Lung (tissue), 11 donors: ENCODE measurements at regions not wholly inside any gene's neighbourhood (a gene's known extent, or its start where the extent isn't known, plus 50 kb on each side); places are given as distances from the start of the nearest gene placed in this dataset.
A peak's percentile ranks its signal among the peaks of the same experiment; 100 is the strongest.

Experiments
- ATAC-seq: fragments of 200-7000 bp; cut with Tn5 transposase; one replicate; pipeline ENCODE4 v1.9.1; 2020; ENCODE audit warnings: moderate number of reproducible peaks; ENCODE audit not compliant: insufficient read depth, low FRiP score
- DNase-seq, 3 donors: peaks; one replicate each; pipeline ENCODE4 v3.0.0-alpha.2; 2013 to 2017
- H3K27ac ChIP-seq, 2 donors: one replicate each; pipeline ENCODE4 v1.5.1; 2013; ENCODE audit warnings: mild to moderate bottlenecking in 2 of 2, moderate library complexity in 2 of 2, control low read depth in 1 of 2, inconsistent platforms in 1 of 2, low read depth in 1 of 2, low read length in 1 of 2
- H3K27me3 ChIP-seq, 3 donors: one replicate each; pipeline ENCODE4 v1.5.1; 2013; ENCODE audit warnings: low read length in 2 of 3; ENCODE audit not compliant: control insufficient read depth in 3 of 3, insufficient read depth in 3 of 3
- H3K36me3 ChIP-seq, 4 donors: one replicate each; pipeline ENCODE4 v1.5.1; 2013; ENCODE audit warnings: low read length in 4 of 4, mild to moderate bottlenecking in 1 of 4, moderate library complexity in 1 of 4; ENCODE audit not compliant: control insufficient read depth in 4 of 4, insufficient read depth in 4 of 4
- H3K4me1 ChIP-seq, 5 donors: one replicate each; pipeline ENCODE4 v1.5.1; 2013; ENCODE audit warnings: low read length in 5 of 5, mild to moderate bottlenecking in 2 of 5, moderate library complexity in 1 of 5; ENCODE audit not compliant: control insufficient read depth in 5 of 5, insufficient read depth in 5 of 5
- H3K4me3 ChIP-seq: one replicate; pipeline ENCODE4 v1.5.1; 2013; ENCODE audit warnings: mild to moderate bottlenecking, control low read depth, moderate library complexity
- H3K9ac ChIP-seq, 2 donors: one replicate each; pipeline ENCODE4 v1.5.1; 2013; ENCODE audit warnings: low read length in 2 of 2, control low read depth in 1 of 2; ENCODE audit not compliant: insufficient read depth in 1 of 2
- H3K9me3 ChIP-seq, 4 donors: one replicate each; pipeline ENCODE4 v1.5.1; 2013; ENCODE audit warnings: low read length in 3 of 4, mild to moderate bottlenecking in 1 of 4, moderate library complexity in 1 of 4; ENCODE audit not compliant: control insufficient read depth in 4 of 4, insufficient read depth in 3 of 4
- CTCF ChIP-seq: IDR thresholded peaks from 2 replicates; pipeline ENCODE4 v1.5.1; 2012; ENCODE audit warnings: mild to moderate bottlenecking; ENCODE audit errors: control extremely low read depth, extremely low read depth
- WGBS, 2 donors: extraction: QIAGEN DNeasy Blood & Tissue Kit; methylation state at CpG; one replicate each; pipeline ENCODE4 v1.1.7; 2013; 5-methylcytosine and 5-hydroxymethylcytosine counted together
- donor health status: control.
- donor health status: control.
- donor health status: Bipolar disorder and iron deficiency.
- donor health status: healthy.
- donor health status: DM: yes; HTN: yes; CAD: no.

GRCh38 chr2:19800796-19801195 is 101.0 kb downstream of the TTC32 start:
- WGBS, 2 donors = 94 to 96% methylated on average over 5 of the region's 5 CpGs
- H3K36me3 ChIP-seq = no peaks in the 10 kb centered on the region
- ATAC-seq (no peak), DNase-seq (no peak)
- no peak overlapping the region for H3K4me3 ChIP-seq
- H3K4me1 ChIP-seq = peaks cover 0 to 7% (median 0%) of the 10 kb centered on the region in 5 donors
- H3K9me3 ChIP-seq = no peaks in the 10 kb centered on the region
- no peaks in the 10 kb centered on the region for H3K27me3 ChIP-seq
- peak overlapping the region in 1 of 2 donors; percentile 25 for H3K27ac ChIP-seq
- no peak for TF ChIP-seq CTCF
- no peak overlapping the region for H3K9ac ChIP-seq

GRCh38 chr2:19799881-19800780 is 101.7 kb downstream of the TTC32 start:
- ATAC-seq = no peak

GRCh38 chr2:19797871-19798270 is 103.9 kb downstream of the TTC32 start:
- Histone ChIP-seq H3K36me3 (no peaks in the 10 kb centered on the region), H3K9ac (no peak overlapping the region), H3K9me3 (no peaks in the 10 kb centered on the region), H3K4me1 (peaks cover 0 to 9% (median 0%) of the 10 kb centered on the region in 5 donors), H3K4me3 (no peak overlapping the region), H3K27me3 (no peaks in the 10 kb centered on the region), H3K27ac (no peak overlapping the region)
- 69 to 75% methylated on average over 4 of the region's 4 CpGs for WGBS, 2 donors
- no peak for TF ChIP-seq CTCF
- ATAC-seq (no peak), DNase-seq (no peak)

More at GRCh38 chr2:19799881-19800780, 101.7 kb downstream of the TTC32 start:
- no peaks in the 10 kb centered on the region for H3K36me3 ChIP-seq
- 79 to 84% methylated on average over 8 of the region's 8 CpGs for WGBS, 2 donors
- no peaks in the 10 kb centered on the region for H3K27me3 ChIP-seq
- peaks cover 0 to 7% (median 0%) of the 10 kb centered on the region in 5 donors for H3K4me1 ChIP-seq
- no peak for TF ChIP-seq CTCF
- no peak overlapping the region for H3K27ac ChIP-seq
- no peak overlapping the region for H3K9ac ChIP-seq
- no peak overlapping the region for H3K4me3 ChIP-seq
- DNase-seq = no peak
- H3K9me3 ChIP-seq = no peaks in the 10 kb centered on the region
